IPS DF 19.7 (cell line): ENCODE measurements at regions not wholly inside any gene's neighbourhood (a gene's known extent, or its start where the extent isn't known, plus 50 kb on each side); places are given as distances from the start of the nearest gene placed in this dataset.
A peak's percentile ranks its signal among the peaks of the same experiment; 100 is the strongest.

Source experiments
- DNase-seq: peaks from one replicate; pipeline ENCODE4 v3.0.0-alpha.2; 2013; ENCODE audit warnings: low read depth, low spot score

- no peak for DNase-seq
Measured at GRCh38 chr5:17893026-17893635, 258.9 kb downstream of the TAF11L14 start.

- no peak for DNase-seq
Measured at GRCh38 chr5:17895288-17896033, 261.2 kb downstream of the TAF11L14 start.

DNA sequence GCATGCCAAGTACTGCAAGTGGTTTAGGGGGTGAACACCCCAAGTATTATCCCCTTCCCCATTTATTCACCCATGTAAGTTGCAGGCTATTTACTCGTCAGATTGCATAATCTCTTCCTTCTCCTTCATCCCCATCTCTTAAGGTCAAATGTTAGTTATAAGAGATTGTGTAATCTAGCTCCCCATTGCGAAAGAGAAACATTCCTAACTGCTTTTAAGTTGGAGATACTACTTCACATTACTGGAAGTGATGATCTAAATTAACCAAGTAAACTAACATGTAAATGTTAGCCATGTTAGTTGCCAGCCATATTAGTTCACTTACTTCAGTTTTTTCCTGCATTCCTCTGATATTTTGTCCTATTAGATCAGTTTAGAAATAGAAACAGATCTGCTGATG lies 262.3 kb downstream of the TAF11L14 start:
- DNase-seq: no peak

- DNase-seq: no peak
Measured at GRCh38 chr5:17897776-17898175, 263.5 kb downstream of the TAF11L14 start.

DNA sequence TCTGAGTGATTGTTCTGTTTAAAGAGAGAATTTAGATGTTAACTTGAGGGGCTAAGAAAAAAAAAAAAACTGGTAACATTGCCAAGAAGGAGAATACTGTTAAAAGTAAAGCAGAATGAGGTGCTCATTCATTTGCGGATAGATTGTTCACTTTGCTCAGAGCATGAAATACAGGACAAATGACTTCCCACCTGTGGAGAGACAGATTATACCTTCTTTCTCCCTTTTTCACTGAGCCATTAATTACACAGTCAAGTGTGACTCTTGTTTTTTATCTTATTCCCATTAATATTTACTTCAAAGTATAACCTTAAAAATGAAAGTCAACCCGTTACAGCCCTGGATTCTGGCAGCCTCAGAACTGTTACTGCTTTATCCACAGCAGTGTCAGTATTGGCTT lies 264.5 kb downstream of the TAF11L14 start:
- DNase-seq: no peak

DNA sequence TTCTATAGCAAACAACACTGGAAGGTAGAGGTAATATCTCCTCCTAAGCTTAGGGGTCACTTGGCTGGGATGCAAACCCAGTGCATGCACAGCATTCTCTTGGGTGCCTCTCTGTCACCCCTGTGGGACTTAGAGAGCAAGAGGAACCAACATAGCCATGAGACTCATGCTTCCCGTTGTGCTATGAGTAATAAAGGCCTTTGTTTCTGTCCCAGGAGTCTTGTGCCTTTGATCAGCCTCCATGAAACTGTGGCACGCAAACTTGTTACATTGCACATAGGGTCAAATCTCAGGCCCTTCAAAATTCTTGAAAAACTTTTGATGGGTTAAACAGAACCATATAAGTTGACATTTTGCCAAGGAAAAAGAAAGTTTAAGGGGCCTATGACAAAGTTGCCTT lies 272.8 kb downstream of the TAF11L14 start:
- no peak for DNase-seq

DNA sequence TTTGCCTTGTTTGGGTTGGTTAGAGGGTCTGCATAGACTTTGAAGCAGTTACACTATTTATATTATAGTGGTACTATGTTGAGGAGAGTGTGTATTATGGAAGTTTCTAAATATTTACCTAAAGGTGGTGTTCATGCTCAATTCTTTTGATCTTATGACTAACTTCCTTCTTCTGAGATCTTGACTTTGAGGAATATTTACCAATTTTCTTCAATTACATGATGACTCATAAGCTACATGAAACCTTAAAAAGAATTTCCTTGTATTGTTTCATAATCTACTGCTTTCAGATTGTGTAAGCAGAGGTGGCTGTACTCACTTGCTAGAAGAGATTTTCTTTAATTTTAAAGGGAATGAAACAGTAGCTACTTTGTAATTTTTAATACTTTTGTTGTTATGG lies 276.1 kb downstream of the TAF11L14 start:
- no peak for DNase-seq

DNA sequence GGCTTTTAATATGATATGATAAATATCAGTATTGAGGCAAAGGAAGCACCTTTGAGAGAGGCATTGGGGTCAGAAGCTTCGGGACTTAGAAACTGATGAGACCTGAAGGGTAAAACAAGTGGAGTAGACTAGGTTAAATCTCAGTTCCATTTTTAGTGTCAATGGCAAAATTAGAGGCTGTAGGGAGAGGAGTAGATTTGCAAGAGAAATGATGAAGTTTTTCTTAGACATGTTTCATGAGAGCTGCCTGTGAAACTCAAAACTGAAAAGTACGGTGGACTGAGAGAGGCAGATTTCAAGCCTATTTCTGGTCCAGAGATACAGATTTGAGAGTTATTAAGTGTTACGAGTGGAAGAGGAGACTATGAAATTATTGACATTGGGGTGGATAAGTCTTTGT lies 278.5 kb downstream of the TAF11L14 start:
- no peak for DNase-seq

DNA sequence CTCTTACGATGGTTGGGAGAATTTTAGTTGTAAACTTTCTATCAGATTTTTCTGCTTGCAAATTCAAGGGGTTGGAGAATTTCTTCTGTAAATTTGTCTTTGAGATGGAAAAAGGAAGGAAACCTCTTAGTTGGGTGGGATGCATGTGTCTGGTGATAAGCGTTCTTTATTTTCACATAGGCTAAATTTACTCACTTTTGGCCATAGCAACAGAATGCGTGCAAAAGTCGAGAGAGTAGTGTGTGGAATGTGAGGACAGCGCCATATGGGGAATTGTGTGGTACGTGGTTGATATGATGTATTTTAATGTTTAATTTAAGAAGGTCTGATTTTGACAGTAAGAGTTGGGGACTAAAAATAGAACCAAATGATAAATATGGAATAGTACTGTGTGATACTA lies 282.2 kb downstream of the TAF11L14 start:
- DNase-seq: no peak

DNA sequence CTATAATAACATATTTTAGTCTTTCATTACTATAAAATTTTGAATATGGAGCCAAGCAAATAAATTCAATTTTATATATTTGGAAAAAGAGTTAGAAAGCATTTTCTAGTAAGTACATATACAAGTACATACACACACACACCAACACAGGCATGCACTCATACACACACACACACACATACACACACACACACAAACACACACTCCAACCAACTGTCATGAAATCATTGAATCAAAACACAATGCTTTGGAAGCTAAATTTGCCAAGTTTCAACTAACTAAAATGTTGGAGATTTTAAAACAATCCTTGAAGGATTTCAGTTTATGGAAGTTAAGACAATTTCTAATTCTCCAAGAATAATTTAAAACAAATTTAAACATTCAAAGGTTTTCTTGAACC lies 283.2 kb downstream of the TAF11L14 start:
- DNase-seq: no peak

GRCh38 chr5:17918373-17919104 lies 284.3 kb downstream of the TAF11L14 start:
- peak; percentile 38 for DNase-seq

DNA sequence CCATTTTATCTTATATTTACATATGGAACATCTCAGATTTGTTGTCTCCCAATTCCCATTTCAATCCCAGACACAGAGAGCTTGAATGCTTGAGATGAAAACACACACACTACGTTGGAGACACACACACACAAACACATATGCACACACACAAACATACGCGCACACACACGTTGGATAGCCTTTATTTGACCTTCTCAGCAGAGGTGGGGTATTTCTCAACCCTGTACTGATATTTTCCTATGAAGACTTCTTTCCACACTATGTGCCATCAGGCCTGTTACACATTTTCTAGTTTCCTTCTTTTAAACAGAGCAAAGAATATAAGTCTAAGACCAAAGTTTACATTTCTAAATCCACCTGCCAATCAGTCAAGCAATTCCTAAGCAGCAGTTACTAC lies 291.0 kb downstream of the TAF11L14 start:
- no peak for DNase-seq

- DNase-seq: no peak
Measured at GRCh38 chr5:17928581-17928981, 294.3 kb downstream of the TAF11L14 start.

- no peak for DNase-seq
Measured at GRCh38 chr5:17929171-17929570, 294.9 kb downstream of the TAF11L14 start.

GRCh38 chr5:17930346-17930745 lies 296.1 kb downstream of the TAF11L14 start:
- DNase-seq: no peak

GRCh38 chr5:17944046-17944445 lies 309.8 kb downstream of the TAF11L14 start:
- DNase-seq: no peak

DNA sequence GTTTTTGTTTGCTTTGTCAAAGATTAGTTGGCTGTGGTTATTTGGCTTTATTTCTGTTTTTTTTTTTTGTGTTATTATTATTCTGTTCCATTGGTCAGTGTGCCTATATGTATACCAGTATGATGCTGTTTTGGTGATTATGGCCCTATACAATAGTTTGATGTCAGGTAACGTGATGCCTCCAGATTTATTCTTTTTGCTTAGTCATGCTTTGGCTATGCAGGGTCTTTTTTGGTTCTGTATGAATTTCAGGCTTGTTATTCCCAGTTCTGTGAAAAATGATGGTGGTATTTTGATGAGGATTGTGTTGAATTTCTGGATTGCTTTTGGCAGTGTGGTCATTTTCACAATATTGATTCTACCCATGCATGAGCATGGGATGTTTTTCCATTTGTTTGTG lies 312.8 kb downstream of the TAF11L14 start:
- DNase-seq: no peak

DNA sequence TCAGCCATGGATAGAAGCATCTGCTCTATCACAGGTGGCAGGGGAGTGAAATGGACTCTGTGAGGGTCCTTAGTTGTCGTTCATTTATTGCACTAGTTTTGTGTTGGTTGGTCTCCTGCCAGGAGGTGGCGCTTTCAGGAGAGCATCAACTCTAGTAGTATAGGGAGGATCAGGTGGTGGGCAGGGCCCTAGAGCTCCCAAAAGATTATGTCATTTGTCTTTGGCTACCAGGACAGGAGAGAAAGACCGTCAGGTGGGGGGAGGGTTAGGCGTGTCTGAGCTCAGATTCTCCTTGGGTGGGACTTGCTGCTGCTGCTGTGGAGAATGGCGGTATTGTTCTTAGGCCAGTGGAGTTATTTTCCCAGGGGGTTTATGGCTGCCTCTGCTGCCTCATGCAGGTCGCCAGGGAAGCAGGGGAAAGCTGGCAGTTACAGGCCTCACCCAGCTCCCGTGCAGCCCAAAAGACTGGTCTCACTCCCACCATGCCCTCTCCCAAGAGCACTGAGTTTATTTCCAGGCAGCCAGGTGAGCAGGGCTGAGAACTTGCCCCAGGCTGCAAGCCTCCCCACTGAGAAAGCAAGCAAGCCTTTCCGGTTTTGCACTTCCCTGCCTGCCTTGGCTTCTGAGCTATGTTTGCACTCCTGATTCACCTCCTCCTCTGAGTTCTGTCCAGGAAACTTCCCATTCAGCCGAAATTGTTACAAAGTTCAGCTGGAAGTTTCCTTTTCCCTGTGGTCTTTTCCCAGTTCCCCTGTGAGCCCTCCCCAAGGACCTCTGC lies 317.3 kb downstream of the TAF11L14 start:
- DNase-seq: peak; percentile 57

GRCh38 chr5:17952231-17952630 lies 318.0 kb downstream of the TAF11L14 start:
- no peak for DNase-seq

GRCh38 chr5:17964067-17964466 lies 329.8 kb downstream of the TAF11L14 start:
- no peak for DNase-seq

DNA sequence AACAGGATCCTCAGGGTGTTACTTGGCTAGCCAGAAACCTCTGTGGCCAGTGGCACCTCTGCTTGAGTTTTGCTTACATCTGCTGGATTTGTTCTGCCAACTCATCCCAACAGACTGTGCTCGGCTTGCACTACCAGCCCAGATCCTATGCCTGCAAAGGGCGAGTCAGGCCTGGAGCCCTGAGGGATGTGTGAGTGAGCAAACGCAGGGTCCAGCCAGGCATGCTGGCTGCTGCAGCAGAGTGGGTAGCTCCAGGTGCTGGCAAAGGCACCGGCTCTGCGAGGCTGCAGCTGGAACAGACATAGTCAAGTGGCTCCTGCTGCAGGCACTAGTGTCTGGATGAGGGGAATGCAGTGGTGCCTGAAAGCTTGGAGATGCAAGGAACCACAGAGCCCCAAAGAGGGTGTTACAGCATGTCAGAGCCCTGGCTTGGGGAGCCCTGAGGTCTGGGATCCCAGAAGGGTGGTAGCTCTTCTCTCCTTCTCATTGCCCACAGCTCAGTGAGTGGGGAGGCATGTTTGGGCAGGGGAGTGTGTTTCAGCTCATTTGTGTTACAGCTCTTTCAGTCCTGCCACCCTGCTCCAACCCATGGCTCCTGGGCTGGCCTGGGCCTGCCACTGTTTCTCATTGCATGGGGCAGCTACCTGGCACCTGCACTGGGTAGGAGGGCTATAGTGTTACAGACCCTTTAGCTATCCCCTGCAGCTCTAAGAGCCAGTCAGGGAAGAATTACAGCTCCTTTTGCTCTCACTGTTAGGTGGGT lies 332.6 kb downstream of the TAF11L14 start:
- no peak for DNase-seq
